ENCODE measurements at regions not wholly inside any gene's neighbourhood (a gene's known extent, or its start where the extent isn't known, plus 50 kb on each side); places are given as distances from the start of the nearest gene placed in this dataset.

DNA sequence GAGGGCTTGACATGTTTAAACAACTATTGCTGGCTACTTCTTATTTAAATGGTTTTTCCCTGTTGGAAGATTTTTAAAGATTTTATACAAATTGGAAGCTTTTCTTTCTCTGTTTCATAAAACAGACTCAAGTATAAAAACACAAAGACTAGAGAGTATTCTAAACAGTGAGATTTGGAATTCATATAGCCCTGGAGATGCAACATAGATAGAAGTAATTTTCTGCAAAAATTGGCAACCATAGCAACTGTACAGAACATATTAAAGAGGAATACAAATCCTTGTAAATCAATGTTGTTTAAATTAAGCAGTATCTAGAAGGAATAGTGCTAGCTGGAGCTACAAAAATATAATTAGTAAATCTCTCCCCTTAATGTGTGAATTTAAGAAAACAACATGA lies 2612.9 kb upstream of the PCDH20 start:
- TF ChIP-seq, protein P1, sequence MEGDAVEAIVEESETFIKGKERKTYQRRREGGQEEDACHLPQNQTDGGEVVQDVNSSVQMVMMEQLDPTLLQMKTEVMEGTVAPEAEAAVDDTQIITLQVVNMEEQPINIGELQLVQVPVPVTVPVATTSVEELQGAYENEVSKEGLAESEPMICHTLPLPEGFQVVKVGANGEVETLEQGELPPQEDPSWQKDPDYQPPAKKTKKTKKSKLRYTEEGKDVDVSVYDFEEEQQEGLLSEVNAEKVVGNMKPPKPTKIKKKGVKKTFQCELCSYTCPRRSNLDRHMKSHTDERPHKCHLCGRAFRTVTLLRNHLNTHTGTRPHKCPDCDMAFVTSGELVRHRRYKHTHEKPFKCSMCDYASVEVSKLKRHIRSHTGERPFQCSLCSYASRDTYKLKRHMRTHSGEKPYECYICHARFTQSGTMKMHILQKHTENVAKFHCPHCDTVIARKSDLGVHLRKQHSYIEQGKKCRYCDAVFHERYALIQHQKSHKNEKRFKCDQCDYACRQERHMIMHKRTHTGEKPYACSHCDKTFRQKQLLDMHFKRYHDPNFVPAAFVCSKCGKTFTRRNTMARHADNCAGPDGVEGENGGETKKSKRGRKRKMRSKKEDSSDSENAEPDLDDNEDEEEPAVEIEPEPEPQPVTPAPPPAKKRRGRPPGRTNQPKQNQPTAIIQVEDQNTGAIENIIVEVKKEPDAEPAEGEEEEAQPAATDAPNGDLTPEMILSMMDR (IDR thresholded peaks at IDR 0.05), result no peak
- TF ChIP-seq POLR2A (IDR thresholded peaks at IDR 0.05) (no peak), POLR2AphosphoS5 (IDR thresholded peaks at IDR 0.05) (no peak), EP300 (IDR thresholded peaks at IDR 0.05) (no peak)

Measured in suprapubic skin (tissue), 4 donors.